ENCODE measurements at regions not wholly inside any gene's neighbourhood (a gene's known extent, or its start where the extent isn't known, plus 50 kb on each side); places are given as distances from the start of the nearest gene placed in this dataset.
"Not testable (repeated sequence)": the region's sequence is repeated elsewhere in the genome, so short reads cannot be mapped to it uniquely, and the experiment has no call there.

DNA sequence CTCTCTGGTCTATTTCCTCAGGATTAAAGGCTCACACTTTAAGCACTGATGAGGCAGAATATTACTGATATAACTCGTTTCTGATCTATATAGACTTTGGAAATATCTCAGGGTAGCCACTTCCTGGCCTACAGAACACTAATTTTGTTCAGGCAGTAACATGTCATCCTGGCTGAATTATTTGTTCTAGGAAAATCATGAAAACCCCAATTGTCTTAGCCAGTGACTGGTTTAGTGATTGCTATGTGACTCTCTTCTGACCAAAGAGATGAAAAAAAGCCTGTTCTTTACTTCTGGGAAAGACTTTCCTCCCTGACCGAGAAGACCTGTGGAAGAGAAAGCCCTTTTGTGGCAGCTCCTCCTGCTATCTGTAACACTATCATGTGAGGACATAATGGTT, 453.7 kb downstream of the SETD4 start:
- DNase-seq (ENCODE audit: low spot score): no peak

- DNase-seq (ENCODE audit: low spot score): no peak
Measured at GRCh38 chr21:35606146-35606545, 454.2 kb downstream of the SETD4 start.

- no peak for DNase-seq (ENCODE audit: low spot score)
Measured at GRCh38 chr21:35603494-35603893, 456.8 kb downstream of the SETD4 start.

- DNase-seq (ENCODE audit: low spot score): no peak
Measured at GRCh38 chr21:35602811-35603362, 457.4 kb downstream of the SETD4 start.

DNA sequence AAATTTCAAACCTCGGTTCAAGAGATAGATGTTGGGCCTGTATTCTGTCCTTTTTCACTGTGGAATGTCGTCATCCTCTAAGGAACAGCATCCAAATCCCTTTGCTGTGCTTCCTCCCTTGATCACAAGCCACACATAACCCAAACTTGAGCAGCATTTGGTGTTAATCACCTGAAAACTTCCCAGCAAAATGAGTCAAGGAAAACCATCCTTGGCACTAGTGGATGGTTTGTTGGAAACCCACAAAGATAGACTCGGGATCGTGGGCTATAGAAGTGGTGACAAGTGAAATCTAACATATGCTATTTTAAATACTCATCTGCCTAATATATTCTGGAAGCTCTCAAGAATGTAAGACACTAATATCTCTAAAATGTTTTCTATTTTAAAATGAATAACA, 459.1 kb downstream of the SETD4 start:
- DNase-seq (ENCODE audit: low spot score): no peak

DNA sequence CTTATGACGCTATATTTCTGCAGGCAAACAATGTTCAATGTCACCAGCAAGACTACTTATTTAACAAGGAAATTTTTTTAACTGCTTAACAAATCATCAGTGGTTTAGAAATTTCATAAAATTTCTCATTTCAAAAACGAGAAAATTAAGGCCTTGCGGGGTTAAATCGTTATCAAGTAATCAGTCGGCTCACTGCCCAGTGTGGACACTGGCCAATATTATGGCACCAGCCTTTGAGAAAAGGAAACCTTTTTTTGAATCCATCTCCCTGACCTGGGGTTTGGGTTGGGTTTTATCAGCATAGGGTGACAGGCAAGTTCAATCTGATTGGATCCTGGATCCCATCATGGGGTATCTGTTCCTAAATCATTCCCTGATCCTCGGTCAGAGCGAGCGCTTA, 461.2 kb downstream of the SETD4 start:
- no peak for DNase-seq (ENCODE audit: low spot score)

- no peak for DNase-seq (ENCODE audit: low spot score)
Measured at GRCh38 chr21:35597750-35598339, 462.5 kb downstream of the SETD4 start.

GRCh38 chr21:35594905-35595304, 465.4 kb downstream of the SETD4 start:
- DNase-seq (ENCODE audit: low spot score): no peak

DNA sequence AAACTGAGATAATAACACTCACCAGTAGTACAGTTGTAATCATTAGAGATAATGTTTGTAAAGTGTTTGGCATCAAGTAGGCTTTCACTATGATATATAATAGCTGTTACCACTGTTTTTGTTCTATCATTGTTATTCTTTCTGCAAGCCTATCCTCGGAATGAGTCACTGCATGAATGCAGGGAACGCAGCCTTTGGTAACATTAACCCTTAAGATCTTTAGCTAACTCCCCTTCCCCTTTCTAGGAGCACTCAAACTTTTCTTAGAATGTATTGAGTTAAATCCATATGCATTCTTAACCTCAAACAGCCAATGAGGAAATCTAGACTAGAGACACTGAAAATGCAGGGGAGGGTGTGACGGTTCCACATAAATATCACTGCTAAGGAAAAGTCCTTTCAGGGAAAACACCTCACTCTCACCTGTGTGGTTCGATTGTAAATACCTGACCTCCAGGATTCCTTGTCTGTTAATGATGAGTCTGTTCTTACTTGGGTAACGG, 467.3 kb downstream of the SETD4 start:
- DNase-seq (ENCODE audit: low spot score): no peak

DNA sequence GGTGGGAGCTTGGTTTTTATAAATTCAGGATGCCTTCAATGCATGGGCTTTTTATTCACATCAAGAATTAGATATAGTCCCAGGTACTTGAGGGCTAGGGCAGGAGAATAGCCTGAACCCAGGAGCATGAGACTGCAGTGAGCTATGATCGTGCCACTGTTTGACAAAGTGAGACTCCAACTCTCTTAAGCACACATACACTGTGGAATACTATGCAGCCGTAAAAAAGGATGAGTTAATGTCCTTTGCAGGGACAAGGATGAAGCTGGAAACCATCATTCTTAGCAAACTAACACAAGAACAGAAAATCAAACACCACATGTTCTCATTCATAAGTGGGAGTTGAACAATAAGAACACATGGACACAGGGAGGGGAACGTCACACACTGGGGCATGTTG, 470.0 kb downstream of the SETD4 start:
- DNase-seq (ENCODE audit: low spot score): not testable (repeated sequence)

DNA sequence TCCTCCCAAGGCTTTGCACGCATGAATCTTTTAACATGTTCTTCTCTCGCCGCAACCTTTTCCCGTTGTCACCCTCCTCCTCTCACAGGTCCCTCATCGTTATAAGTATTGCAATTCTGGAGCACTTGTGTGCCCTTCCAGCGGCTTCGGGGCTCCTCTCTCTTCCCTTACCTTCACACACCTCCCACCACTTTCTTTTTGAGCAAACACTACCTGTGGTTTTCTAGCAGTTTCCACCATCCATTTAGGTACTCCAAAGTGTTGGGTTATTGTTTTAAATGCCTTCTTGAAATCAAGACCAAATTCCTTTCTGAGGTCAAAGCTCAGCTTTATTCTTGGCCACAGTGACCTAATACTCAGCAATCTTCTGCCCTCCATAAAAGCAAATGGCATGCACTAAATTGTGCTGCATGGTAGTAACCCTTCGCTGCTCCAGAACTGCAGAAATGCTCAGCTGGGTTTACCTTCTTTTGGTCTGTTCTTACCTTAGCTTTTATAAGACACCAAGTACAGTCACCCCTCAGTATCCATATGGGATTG, 472.4 kb downstream of the SETD4 start:
- no peak for DNase-seq (ENCODE audit: low spot score)

- no peak for DNase-seq (ENCODE audit: low spot score)
Measured at GRCh38 chr21:35586305-35586704, 474.0 kb downstream of the SETD4 start.

DNA sequence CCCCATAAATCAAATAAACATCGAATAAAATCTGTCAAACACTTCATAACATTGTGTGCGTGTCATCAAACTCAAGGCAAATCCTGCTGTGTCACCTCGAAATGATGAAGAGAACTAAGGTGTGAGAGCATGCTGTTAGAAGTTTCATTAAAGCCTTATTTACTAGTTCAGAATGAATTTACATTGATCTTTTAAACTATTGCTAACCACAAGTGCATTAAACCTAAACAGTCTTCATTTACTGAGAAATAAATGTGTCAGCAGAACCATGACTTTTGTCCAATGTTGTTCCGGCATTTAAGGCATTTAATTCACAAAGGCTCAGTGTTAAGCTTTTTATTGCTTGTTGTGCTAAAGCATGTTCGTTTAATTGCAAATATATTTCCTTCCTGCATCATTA, 474.4 kb downstream of the SETD4 start:
- DNase-seq (ENCODE audit: low spot score): no peak

GRCh38 chr21:35585155-35585554, 475.2 kb downstream of the SETD4 start:
- DNase-seq (ENCODE audit: low spot score): no peak

DNA sequence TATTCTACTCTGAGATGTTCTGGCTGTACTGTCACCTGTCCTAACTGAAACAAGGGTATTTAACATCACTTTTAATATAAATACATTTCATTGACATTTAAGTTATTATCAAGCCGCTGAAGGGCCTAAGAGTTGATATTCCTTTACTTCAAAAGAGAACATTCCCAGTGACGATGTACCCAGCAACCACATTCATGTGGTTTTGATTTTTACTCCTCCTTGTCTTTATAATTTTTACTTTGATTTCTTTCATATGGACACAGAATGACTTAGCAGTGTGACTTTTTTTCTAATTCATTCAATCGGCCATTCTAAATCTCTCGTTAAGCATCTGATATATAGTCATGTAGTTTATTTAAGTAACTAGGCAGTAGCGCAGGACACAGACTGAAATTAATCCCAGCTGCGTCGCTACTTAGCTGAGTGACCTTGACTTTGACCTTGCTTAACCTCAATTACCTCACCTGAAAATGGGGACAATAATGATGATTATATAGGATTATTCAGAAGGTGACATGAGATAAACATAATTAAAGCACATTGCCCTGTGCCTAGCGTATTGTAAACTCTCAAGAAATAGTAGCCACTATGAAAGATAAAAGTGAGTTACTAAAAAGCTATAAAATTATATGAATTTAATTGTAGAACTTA, 476.6 kb downstream of the SETD4 start:
- DNase-seq (ENCODE audit: low spot score): no peak

GRCh38 chr21:35582731-35583130, 477.6 kb downstream of the SETD4 start:
- no peak for DNase-seq (ENCODE audit: low spot score)

DNA sequence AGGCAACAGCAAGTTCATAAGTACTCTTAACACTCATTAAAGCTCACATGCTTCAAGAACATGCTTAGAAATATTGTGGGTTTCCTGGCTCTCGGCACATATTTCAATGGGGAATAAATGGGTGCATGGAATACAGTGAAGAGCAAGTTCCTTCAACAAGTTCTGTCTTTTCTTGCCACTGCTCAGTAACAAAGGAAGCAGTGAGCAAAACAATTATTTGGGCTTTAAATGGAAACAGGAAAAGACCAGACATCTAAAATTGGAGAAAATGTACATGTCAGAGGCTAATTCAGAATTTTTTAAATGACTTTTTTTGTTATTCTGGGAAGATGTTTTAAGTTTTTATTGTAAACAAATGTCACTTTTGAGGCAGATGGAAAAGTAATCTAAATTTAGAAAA, 478.7 kb downstream of the SETD4 start:
- DNase-seq (ENCODE audit: low spot score): no peak

DNA sequence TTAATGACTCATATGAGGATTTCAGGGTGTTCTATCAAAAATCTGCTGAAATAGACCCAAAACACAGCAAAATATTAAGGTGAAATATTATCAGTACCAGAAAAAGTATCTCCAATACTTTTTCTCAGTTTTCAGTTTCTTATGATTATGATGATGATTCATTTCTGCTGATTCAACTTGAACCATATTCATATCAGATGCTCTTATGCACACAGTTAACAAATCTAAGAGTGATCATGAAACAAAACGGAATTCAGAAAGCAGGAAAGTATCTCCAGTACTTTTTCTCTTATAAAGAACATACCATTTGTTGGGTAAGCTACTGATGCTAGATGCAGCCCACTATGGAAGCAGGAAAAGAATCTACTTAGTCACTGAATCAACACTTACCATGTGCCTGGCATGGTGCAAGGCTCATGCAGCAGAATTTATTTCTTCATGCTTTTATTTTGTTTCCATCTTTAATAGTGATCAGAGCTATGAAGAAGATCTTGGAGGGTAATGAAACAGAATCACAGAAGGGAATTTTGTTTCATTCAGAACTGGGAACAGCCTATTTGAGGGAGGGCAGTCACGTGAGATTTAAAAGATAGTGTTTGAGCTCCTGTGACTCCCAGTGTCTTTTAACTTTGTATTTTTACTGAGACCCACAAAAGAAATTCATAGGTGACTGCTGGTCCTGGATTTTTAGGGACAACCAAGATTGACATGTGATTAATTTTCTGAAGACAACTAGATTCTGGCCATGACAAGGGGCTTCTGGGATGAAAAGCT, 480.6 kb downstream of the SETD4 start:
- DNase-seq (ENCODE audit: low spot score): no peak

- no peak for DNase-seq (ENCODE audit: low spot score)
Measured at GRCh38 chr21:35578831-35579471, 481.4 kb downstream of the SETD4 start.

GRCh38 chr21:35578347-35578782, 482.0 kb downstream of the SETD4 start:
- DNase-seq (ENCODE audit: low spot score): no peak

- no peak for DNase-seq (ENCODE audit: low spot score)
Measured at GRCh38 chr21:35575280-35575915, 484.9 kb downstream of the SETD4 start.

Data from SK-N-DZ (cell line).